ENCODE measurements at regions not wholly inside any gene's neighbourhood (a gene's known extent, or its start where the extent isn't known, plus 50 kb on each side); places are given as distances from the start of the nearest gene placed in this dataset.
"Not testable (repeated sequence)": the region's sequence is repeated elsewhere in the genome, so short reads cannot be mapped to it uniquely, and the experiment has no call there.

- no peak overlapping the region for H3K4me3 ChIP-seq
- no peak for DNase-seq (ENCODE audit: low spot score in 2 of 2)
- H3K9me3 ChIP-seq: no peaks in the 10 kb centered on the region
- TF ChIP-seq, protein P1, sequence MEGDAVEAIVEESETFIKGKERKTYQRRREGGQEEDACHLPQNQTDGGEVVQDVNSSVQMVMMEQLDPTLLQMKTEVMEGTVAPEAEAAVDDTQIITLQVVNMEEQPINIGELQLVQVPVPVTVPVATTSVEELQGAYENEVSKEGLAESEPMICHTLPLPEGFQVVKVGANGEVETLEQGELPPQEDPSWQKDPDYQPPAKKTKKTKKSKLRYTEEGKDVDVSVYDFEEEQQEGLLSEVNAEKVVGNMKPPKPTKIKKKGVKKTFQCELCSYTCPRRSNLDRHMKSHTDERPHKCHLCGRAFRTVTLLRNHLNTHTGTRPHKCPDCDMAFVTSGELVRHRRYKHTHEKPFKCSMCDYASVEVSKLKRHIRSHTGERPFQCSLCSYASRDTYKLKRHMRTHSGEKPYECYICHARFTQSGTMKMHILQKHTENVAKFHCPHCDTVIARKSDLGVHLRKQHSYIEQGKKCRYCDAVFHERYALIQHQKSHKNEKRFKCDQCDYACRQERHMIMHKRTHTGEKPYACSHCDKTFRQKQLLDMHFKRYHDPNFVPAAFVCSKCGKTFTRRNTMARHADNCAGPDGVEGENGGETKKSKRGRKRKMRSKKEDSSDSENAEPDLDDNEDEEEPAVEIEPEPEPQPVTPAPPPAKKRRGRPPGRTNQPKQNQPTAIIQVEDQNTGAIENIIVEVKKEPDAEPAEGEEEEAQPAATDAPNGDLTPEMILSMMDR (IDR thresholded peaks at IDR 0.05): no peak
- TF ChIP-seq EP300 (IDR thresholded peaks at IDR 0.05) (no peak), POLR2A (IDR thresholded peaks at IDR 0.05) (no peak), POLR2AphosphoS5 (IDR thresholded peaks at IDR 0.05) (no peak)
- no peaks in the 10 kb centered on the region for H3K27me3 ChIP-seq
- peaks cover 11% of the 10 kb centered on the region for H3K4me1 ChIP-seq
- 91% methylated on average over 3 of the region's 3 CpGs for WGBS
- H3K36me3 ChIP-seq: no peaks in the 10 kb centered on the region
- H3K27ac ChIP-seq: no peak overlapping the region
Observed at GRCh38 chr14:77990337-77990736, 179.8 kb upstream of the NRXN3 start.

DNA sequence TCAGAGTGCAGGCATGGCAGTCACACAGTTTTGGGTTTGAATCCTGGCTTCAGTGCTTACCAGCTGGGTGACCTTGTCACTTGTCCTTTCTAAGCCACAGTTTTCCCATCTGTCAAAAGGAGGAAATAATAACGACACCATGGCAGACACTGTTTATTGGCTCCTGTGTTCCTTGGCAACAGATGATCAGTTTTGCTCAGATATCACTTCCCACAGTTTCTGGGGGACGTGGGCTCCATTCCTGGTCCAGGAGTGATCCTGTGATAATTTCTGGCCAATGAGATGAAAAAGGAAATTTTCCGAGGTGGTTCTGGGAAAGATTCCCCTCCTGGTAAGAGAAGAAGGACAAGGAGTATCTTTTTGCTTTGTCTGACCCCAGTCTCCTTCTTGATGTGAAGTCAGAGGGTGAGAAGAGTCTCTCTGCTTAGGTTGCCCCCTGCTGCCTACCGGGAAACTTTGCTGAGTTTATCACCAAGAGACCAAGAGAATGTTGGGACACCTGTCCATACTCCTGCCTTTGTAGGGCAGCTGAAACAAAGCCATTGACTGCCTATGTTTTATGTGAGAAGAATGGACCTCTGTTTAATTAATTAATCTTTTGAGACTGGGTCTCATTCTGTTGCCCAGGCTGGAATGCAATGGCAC lies 178.9 kb upstream of the NRXN3 start:
- Histone ChIP-seq H3K4me3 (no peak overlapping the region), H3K9me3 (no peaks in the 10 kb centered on the region), H3K36me3 (no peaks in the 10 kb centered on the region), H3K27ac (no peak overlapping the region), H3K4me1 (peaks cover 6% of the 10 kb centered on the region), H3K27me3 (no peaks in the 10 kb centered on the region)
- 64% methylated on average over 4 of the region's 4 CpGs for WGBS
- TF ChIP-seq, protein P1 (IDR thresholded peaks at IDR 0.05): no peak
- no peak for DNase-seq (ENCODE audit: low spot score in 2 of 2)

DNA sequence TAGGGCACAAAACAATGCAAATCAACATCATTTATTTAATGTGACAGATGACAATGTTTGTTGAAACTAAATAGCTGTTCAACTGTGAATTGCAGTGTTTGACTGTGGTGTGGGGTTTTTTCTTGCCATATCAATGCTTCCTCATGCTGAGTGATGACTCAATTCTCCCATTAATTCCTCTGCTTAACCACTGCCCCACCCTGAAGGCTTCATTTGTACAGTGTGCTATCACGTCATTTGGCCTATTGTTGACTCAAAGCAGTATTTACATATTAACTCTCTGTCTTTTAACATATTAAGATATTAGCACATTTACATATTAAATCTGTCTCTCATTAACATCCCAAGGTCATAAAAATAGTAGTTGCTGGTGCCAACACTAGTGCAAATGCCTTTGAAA lies 164.8 kb upstream of the NRXN3 start:
- Histone ChIP-seq H3K27me3 (no peaks in the 10 kb centered on the region), H3K27ac (no peak overlapping the region), H3K9me3 (peaks cover 13% of the 10 kb centered on the region), H3K36me3 (no peaks in the 10 kb centered on the region), H3K4me1 (no peaks in the 10 kb centered on the region), H3K4me3 (no peak overlapping the region)
- 21% methylated on average over 1 of the region's 1 CpG for WGBS
- TF ChIP-seq POLR2AphosphoS5 (IDR thresholded peaks at IDR 0.05): no peak
- TF ChIP-seq, protein P1 (IDR thresholded peaks at IDR 0.05): no peak
- no peak for TF ChIP-seq POLR2A (IDR thresholded peaks at IDR 0.05)
- TF ChIP-seq EP300 (IDR thresholded peaks at IDR 0.05): no peak
- no peak for DNase-seq (ENCODE audit: low spot score in 2 of 2)

- 92% methylated on average over 3 of the region's 3 CpGs for WGBS
- no peak overlapping the region for H3K4me3 ChIP-seq
- TF ChIP-seq POLR2AphosphoS5 (IDR thresholded peaks at IDR 0.05): no peak
- no peak for TF ChIP-seq POLR2A (IDR thresholded peaks at IDR 0.05)
- no peak for TF ChIP-seq EP300 (IDR thresholded peaks at IDR 0.05)
- TF ChIP-seq, protein P1 (IDR thresholded peaks at IDR 0.05): no peak
- peaks cover 8% of the 10 kb centered on the region for H3K9me3 ChIP-seq
- H3K27ac ChIP-seq: no peak overlapping the region
- no peaks in the 10 kb centered on the region for H3K36me3 ChIP-seq
- H3K27me3 ChIP-seq: no peaks in the 10 kb centered on the region
- DNase-seq (ENCODE audit: low spot score in 2 of 2): no peak
- no peaks in the 10 kb centered on the region for H3K4me1 ChIP-seq
Observed at GRCh38 chr14:78007160-78007559, 163.0 kb upstream of the NRXN3 start.

DNA sequence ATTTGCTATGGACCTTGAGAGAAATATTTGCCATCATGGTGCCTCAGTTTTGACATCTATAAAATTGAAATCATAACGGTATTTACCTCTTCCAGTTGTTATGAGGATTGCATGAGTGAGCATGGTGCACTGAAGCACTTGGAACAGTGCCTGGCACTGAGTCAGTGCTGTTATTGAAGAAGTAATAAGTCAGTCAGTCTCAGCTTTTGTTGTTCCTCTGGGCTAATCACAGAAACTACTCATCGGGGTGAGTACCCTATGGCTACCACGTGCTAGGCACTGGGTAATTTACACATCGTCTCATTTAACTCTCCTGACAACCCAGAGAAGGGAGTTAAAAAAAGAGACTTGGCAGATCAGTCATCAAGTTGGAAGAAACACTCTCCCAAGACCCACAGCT lies 159.5 kb upstream of the NRXN3 start:
- H3K4me1 ChIP-seq: no peaks in the 10 kb centered on the region
- no peak overlapping the region for H3K27ac ChIP-seq
- H3K4me3 ChIP-seq: no peak overlapping the region
- WGBS: 67% methylated on average over 4 of the region's 4 CpGs
- TF ChIP-seq, protein P1 (IDR thresholded peaks at IDR 0.05): no peak
- no peak for TF ChIP-seq POLR2A (IDR thresholded peaks at IDR 0.05)
- TF ChIP-seq EP300 (IDR thresholded peaks at IDR 0.05): no peak
- TF ChIP-seq POLR2AphosphoS5 (IDR thresholded peaks at IDR 0.05): no peak
- no peaks in the 10 kb centered on the region for H3K36me3 ChIP-seq
- H3K27me3 ChIP-seq: no peaks in the 10 kb centered on the region
- no peak for DNase-seq (ENCODE audit: low spot score in 2 of 2)
- no peaks in the 10 kb centered on the region for H3K9me3 ChIP-seq

- WGBS: 95% methylated on average over 16 of the region's 22 CpGs
- not testable (repeated sequence) for H3K36me3 ChIP-seq; H3K4me1 ChIP-seq; H3K27ac ChIP-seq; H3K4me3 ChIP-seq; H3K27me3 ChIP-seq; DNase-seq (ENCODE audit: low spot score in 2 of 2); H3K9me3 ChIP-seq
Observed at GRCh38 chr14:78013911-78014310, 156.3 kb upstream of the NRXN3 start.

Measured in suprapubic skin (tissue), 4 donors.